ENCODE measurements at regions not wholly inside any gene's neighbourhood (a gene's known extent, or its start where the extent isn't known, plus 50 kb on each side); places are given as distances from the start of the nearest gene placed in this dataset.
"Not testable (repeated sequence)": the region's sequence is repeated elsewhere in the genome, so short reads cannot be mapped to it uniquely, and the experiment has no call there.

- DNase-seq (ENCODE audit: low read depth in 2 of 2): no peak
These were observed 986.5 kb downstream of the PCDH17 start for GRCh38 chr13:58617880-58618665.

GRCh38 chr13:58619396-58620113 lies 988.0 kb downstream of the PCDH17 start:
- DNase-seq (ENCODE audit: low read depth in 2 of 2): no peak

GRCh38 chr13:58620176-58620575 lies 988.6 kb downstream of the PCDH17 start:
- no peak for DNase-seq (ENCODE audit: low read depth in 2 of 2)

- no peak for DNase-seq (ENCODE audit: low read depth in 2 of 2)
These were observed 994.3 kb downstream of the PCDH17 start for GRCh38 chr13:58625703-58626389.

- no peak for DNase-seq (ENCODE audit: low read depth in 2 of 2)
These were observed 999.2 kb downstream of the PCDH17 start for GRCh38 chr13:58630794-58631193.

GRCh38 chr13:58633226-58633625 lies 1001.7 kb downstream of the PCDH17 start:
- DNase-seq (ENCODE audit: low read depth in 2 of 2): no peak

- no peak for DNase-seq (ENCODE audit: low read depth in 2 of 2)
These were observed 1023.5 kb downstream of the PCDH17 start for GRCh38 chr13:58655086-58655485.

- no peak for DNase-seq (ENCODE audit: low read depth in 2 of 2)
These were observed 1029.3 kb downstream of the PCDH17 start for GRCh38 chr13:58660826-58661225.

- DNase-seq (ENCODE audit: low read depth in 2 of 2): no peak
These were observed 1034.8 kb downstream of the PCDH17 start for GRCh38 chr13:58666331-58666730.

GRCh38 chr13:58667096-58667495 lies 1035.6 kb downstream of the PCDH17 start:
- no peak for DNase-seq (ENCODE audit: low read depth in 2 of 2)

GRCh38 chr13:58680115-58680514 lies 1048.6 kb downstream of the PCDH17 start:
- no peak for DNase-seq (ENCODE audit: low read depth in 2 of 2)

GRCh38 chr13:58682616-58683015 lies 1051.1 kb downstream of the PCDH17 start:
- no peak for DNase-seq (ENCODE audit: low read depth in 2 of 2)

- DNase-seq (ENCODE audit: low read depth in 2 of 2): no peak
These were observed 1055.6 kb downstream of the PCDH17 start for GRCh38 chr13:58687148-58687547.

- no peak for DNase-seq (ENCODE audit: low read depth in 2 of 2)
These were observed 1067.0 kb downstream of the PCDH17 start for GRCh38 chr13:58698531-58698930.

GRCh38 chr13:58704953-58705352 lies 1073.4 kb downstream of the PCDH17 start:
- no peak for DNase-seq (ENCODE audit: low read depth in 2 of 2)

- no peak for DNase-seq (ENCODE audit: low read depth in 2 of 2)
These were observed 1074.9 kb downstream of the PCDH17 start for GRCh38 chr13:58706421-58706820.

- DNase-seq (ENCODE audit: low read depth in 2 of 2): no peak
These were observed 1080.6 kb downstream of the PCDH17 start for GRCh38 chr13:58712191-58712590.

- not testable (repeated sequence) for DNase-seq (ENCODE audit: low read depth in 2 of 2)
These were observed 1082.5 kb downstream of the PCDH17 start for GRCh38 chr13:58714016-58714415.

- no peak for DNase-seq (ENCODE audit: low read depth in 2 of 2)
These were observed 1089.7 kb downstream of the PCDH17 start for GRCh38 chr13:58721273-58721672.

GRCh38 chr13:58728126-58728525 lies 1096.6 kb downstream of the PCDH17 start:
- no peak for DNase-seq (ENCODE audit: low read depth in 2 of 2)

- DNase-seq (ENCODE audit: low read depth in 2 of 2): no peak
These were observed 1097.8 kb downstream of the PCDH17 start for GRCh38 chr13:58729361-58729760.

- DNase-seq (ENCODE audit: low read depth in 2 of 2): no peak
These were observed 1113.1 kb downstream of the PCDH17 start for GRCh38 chr13:58744686-58745085.

- DNase-seq (ENCODE audit: low read depth in 2 of 2): no peak
These were observed 1136.0 kb downstream of the PCDH17 start for GRCh38 chr13:58767566-58767965.

Measured in stimulated activated CD8-positive, alpha-beta memory T cell treated with anti-CD3 and anti-CD28 coated beads, Interleukin-15, amount 100 ng/mL, for 48 hours (primary cell).